Hepatocyte (in vitro differentiated cells): ENCODE measurements at regions not wholly inside any gene's neighbourhood (a gene's known extent, or its start where the extent isn't known, plus 50 kb on each side); places are given as distances from the start of the nearest gene placed in this dataset.

Experiments used
- EZH2 ChIP-seq: fragments of 200-600 bp; sonication (generic); IDR thresholded peaks from 2 replicates; pipeline ENCODE4 v1.6.1; 2016; ENCODE audit warnings: antibody characterized with exemption, mild to moderate bottlenecking, borderline replicate concordance
- TF ChIP-seq, protein P1 (sequence below): fragments of 200-600 bp; sonication (generic); IDR thresholded peaks from 2 replicates; pipeline ENCODE4 v1.5.1; 2016; ENCODE audit warnings: antibody characterized with exemption, mild to moderate bottlenecking; ENCODE audit not compliant: poor library complexity

DNA sequence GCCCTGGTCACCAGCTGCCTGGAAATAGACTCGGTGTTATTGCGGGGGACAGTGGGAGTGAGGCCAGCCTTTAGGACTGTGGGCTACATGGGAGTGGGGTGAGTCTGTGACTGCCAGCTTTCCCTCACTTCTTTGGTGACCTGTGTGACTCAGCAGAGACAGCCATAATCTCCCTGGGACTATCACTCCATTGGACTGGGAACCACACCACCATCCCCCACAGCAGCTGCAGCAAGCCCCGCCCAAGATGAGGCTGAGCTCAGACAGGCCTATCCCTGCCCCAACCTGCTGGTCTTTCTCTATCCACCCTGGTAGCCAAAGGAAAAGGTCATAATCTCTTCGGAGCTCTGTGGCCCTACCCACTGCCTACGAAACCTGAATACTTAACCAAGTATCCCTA lies 263.2 kb downstream of the FZD1 start:
- TF ChIP-seq EZH2 = no peak
- TF ChIP-seq, protein P1, sequence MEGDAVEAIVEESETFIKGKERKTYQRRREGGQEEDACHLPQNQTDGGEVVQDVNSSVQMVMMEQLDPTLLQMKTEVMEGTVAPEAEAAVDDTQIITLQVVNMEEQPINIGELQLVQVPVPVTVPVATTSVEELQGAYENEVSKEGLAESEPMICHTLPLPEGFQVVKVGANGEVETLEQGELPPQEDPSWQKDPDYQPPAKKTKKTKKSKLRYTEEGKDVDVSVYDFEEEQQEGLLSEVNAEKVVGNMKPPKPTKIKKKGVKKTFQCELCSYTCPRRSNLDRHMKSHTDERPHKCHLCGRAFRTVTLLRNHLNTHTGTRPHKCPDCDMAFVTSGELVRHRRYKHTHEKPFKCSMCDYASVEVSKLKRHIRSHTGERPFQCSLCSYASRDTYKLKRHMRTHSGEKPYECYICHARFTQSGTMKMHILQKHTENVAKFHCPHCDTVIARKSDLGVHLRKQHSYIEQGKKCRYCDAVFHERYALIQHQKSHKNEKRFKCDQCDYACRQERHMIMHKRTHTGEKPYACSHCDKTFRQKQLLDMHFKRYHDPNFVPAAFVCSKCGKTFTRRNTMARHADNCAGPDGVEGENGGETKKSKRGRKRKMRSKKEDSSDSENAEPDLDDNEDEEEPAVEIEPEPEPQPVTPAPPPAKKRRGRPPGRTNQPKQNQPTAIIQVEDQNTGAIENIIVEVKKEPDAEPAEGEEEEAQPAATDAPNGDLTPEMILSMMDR = no peak
